ENCODE measurements at regions not wholly inside any gene's neighbourhood (a gene's known extent, or its start where the extent isn't known, plus 50 kb on each side); places are given as distances from the start of the nearest gene placed in this dataset.

GRCh38 chr2:167489325-167489724 is 601.0 kb downstream of the XIRP2 start:
- Histone ChIP-seq H3K4me3 (no peak overlapping the region), H3K27me3 (no peaks in the 10 kb centered on the region), H3K27ac (no peak overlapping the region), H3K9ac (ENCODE audit: low read depth in 2 of 2, low read length in 2 of 2) (no peak overlapping the region), H3K4me1 (no peaks in the 10 kb centered on the region), H3K36me3 (no peaks in the 10 kb centered on the region), H3K9me3 (no peaks in the 10 kb centered on the region)
- intact Hi-C loops (cut with DNase I): no loop called here
- TF ChIP-seq CTCF (IDR thresholded peaks at IDR 0.05): no peak
- no peak for DNase-seq

GRCh38 chr2:167487728-167488127 is 599.4 kb downstream of the XIRP2 start:
- H3K36me3 ChIP-seq: no peaks in the 10 kb centered on the region
- TF ChIP-seq CTCF (IDR thresholded peaks at IDR 0.05): no peak

GRCh38 chr2:167484875-167485274 is 596.6 kb downstream of the XIRP2 start:
- TF ChIP-seq CTCF (IDR thresholded peaks at IDR 0.05): no peak
- H3K36me3 ChIP-seq: no peaks in the 10 kb centered on the region
- H3K9ac ChIP-seq (ENCODE audit: low read depth in 2 of 2, low read length in 2 of 2): no peak overlapping the region
- no peak overlapping the region for H3K4me3 ChIP-seq
- H3K9me3 ChIP-seq: no peaks in the 10 kb centered on the region
- intact Hi-C loops (cut with DNase I): no loop called here
- no peaks in the 10 kb centered on the region for H3K27me3 ChIP-seq
- no peaks in the 10 kb centered on the region for H3K4me1 ChIP-seq
- DNase-seq: no peak
- no peak overlapping the region for H3K27ac ChIP-seq

More at GRCh38 chr2:167487728-167488127, 599.4 kb downstream of the XIRP2 start:
- H3K27me3 ChIP-seq: no peaks in the 10 kb centered on the region
- no peak overlapping the region for H3K4me3 ChIP-seq
- no peak overlapping the region for H3K9ac ChIP-seq (ENCODE audit: low read depth in 2 of 2, low read length in 2 of 2)
- no peaks in the 10 kb centered on the region for H3K9me3 ChIP-seq
- H3K27ac ChIP-seq: no peak overlapping the region
- DNase-seq: no peak
- intact Hi-C loops (cut with DNase I): no loop called here
- no peaks in the 10 kb centered on the region for H3K4me1 ChIP-seq

DNA sequence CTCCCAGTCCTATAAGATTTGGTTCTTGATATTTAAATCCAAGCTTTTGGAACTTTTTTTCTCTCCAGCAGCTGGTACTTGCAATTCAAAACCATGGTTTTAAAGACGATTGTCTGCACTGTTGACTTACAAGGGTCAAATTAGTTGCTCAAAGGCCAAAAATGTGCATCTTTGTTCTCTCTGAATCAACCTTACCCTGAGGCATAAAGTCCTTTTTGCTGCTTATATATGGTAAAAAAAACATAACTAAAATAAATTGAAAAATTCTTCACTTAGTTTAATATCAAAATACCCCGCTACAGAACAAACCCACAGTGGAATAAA is 592.7 kb downstream of the XIRP2 start:
- intact Hi-C loops (cut with DNase I): no loop called here
- no peak overlapping the region for H3K27ac ChIP-seq
- no peak overlapping the region for H3K4me3 ChIP-seq
- no peaks in the 10 kb centered on the region for H3K27me3 ChIP-seq
- TF ChIP-seq CTCF (IDR thresholded peaks at IDR 0.05): no peak
- no peaks in the 10 kb centered on the region for H3K9me3 ChIP-seq
- no peaks in the 10 kb centered on the region for H3K4me1 ChIP-seq
- H3K9ac ChIP-seq (ENCODE audit: low read depth in 2 of 2, low read length in 2 of 2): no peak overlapping the region
- no peaks in the 10 kb centered on the region for H3K36me3 ChIP-seq
- DNase-seq: no peak

DNA sequence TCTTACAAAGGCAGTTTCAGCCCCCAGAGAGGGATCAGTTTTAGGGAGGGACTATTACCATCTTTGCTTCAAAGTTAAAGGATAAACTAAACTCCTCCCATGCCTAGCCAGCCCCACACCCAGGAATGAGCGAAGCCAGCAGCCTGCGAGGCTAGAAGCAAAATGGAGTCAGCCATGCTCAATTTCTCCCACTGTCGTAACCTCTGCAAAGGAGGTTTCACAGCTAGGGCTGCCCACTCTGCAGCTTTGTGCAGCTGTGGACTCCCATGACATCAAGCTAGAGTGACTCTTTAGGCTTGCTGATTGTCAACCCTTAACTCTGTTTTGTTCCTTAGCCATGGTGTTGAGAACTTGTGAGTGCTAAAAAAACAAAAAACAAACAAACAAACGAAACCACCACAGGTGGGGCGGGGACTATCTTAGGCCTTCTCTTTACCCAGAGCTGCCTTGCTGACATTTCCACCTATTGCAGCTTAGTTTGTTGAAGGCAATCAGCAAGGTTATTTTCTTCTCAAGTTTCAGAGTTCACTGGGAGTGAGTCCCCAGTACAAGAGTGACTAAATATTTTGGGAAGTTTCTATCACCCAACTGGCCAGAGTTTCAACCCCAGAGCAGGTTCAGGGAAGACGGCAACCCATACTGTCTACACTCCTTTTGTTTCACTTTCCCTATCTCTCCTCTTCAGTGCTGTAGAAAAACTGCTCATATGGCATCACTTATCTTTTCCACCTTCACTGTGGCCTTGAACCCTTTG is 592.1 kb downstream of the XIRP2 start:
- H3K4me1 ChIP-seq: no peaks in the 10 kb centered on the region
- no peaks in the 10 kb centered on the region for H3K9me3 ChIP-seq
- no peak for DNase-seq
- H3K36me3 ChIP-seq: no peaks in the 10 kb centered on the region
- TF ChIP-seq CTCF (IDR thresholded peaks at IDR 0.05): no peak
- no peaks in the 10 kb centered on the region for H3K27me3 ChIP-seq
- no peak overlapping the region for H3K9ac ChIP-seq (ENCODE audit: low read depth in 2 of 2, low read length in 2 of 2)
- intact Hi-C loops (cut with DNase I): no loop called here
- no peak overlapping the region for H3K4me3 ChIP-seq
- no peak overlapping the region for H3K27ac ChIP-seq
